Fibroblast of lung (primary cell): ENCODE measurements at regions not wholly inside any gene's neighbourhood (a gene's known extent, or its start where the extent isn't known, plus 50 kb on each side); places are given as distances from the start of the nearest gene placed in this dataset.

Experiments used
- DNase-seq, 2 donors: peaks; one replicate each; pipeline versions ENCODE4 v3.0.0 to v3.0.0-alpha.2; 2010; ENCODE audit warnings: low read depth in 2 of 2
- H2AFZ ChIP-seq: 2 replicates; pipeline ENCODE4 v1.5.1; 2012; ENCODE audit warnings: low read length, control low read depth, inconsistent platforms
- H3K27ac ChIP-seq: 2 replicates; pipeline ENCODE4 v1.5.1; 2011; ENCODE audit warnings: low read length, control low read depth; ENCODE audit not compliant: insufficient read depth
- H3K27me3 ChIP-seq: 2 replicates; pipeline ENCODE4 v1.5.1; 2011; ENCODE audit warnings: mild to moderate bottlenecking, low read length; ENCODE audit not compliant: control insufficient read depth, insufficient read depth
- H3K36me3 ChIP-seq: 2 replicates; pipeline ENCODE4 v1.5.1; 2011; ENCODE audit warnings: low read length; ENCODE audit not compliant: control insufficient read depth, insufficient read depth
- H3K4me1 ChIP-seq: 2 replicates; pipeline ENCODE4 v1.5.1; 2011; ENCODE audit warnings: low read length; ENCODE audit not compliant: control insufficient read depth, insufficient read depth; ENCODE audit errors: extremely low read depth
- H3K4me2 ChIP-seq: 2 replicates; pipeline ENCODE4 v1.5.1; 2011; ENCODE audit warnings: low read length, control low read depth; ENCODE audit not compliant: insufficient read depth; ENCODE audit errors: extremely low read depth
- H3K4me3 ChIP-seq, 4 experiments: fragments of 200-600 bp in 1 of 4; sonication (generic) in 1 of 4; replicated peaks in 1 of 4; 2 replicates each; pipeline ENCODE4 v1.5.1; 2011 to 2016; ENCODE audit warnings: low read length in 4 of 4, low read depth in 3 of 4, mild to moderate bottlenecking in 3 of 4, control low read depth in 2 of 4, inconsistent platforms in 1 of 4, mixed read lengths in 1 of 4; ENCODE audit not compliant: insufficient read depth in 1 of 4; ENCODE audit errors: control extremely low read depth in 1 of 4
- H3K79me2 ChIP-seq: 2 replicates; pipeline ENCODE4 v1.5.1; 2012; ENCODE audit warnings: mild to moderate bottlenecking, low read length, inconsistent platforms; ENCODE audit not compliant: control insufficient read depth, insufficient read depth
- H3K9ac ChIP-seq: 2 replicates; pipeline ENCODE4 v1.5.1; 2011; ENCODE audit warnings: mild to moderate bottlenecking, low read length, control low read depth; ENCODE audit not compliant: insufficient read depth
- H3K9me3 ChIP-seq: 2 replicates; pipeline ENCODE4 v1.5.1; 2012; ENCODE audit warnings: low read depth, low read length; ENCODE audit not compliant: control insufficient read depth, insufficient read depth
- H4K20me1 ChIP-seq: 2 replicates; pipeline ENCODE4 v1.5.1; 2011; ENCODE audit warnings: low read length; ENCODE audit not compliant: control insufficient read depth, insufficient read depth; ENCODE audit errors: extremely low read depth
- CTCF ChIP-seq, 2 donors: IDR thresholded peaks in 1 of 2; conservative IDR thresholded peaks in 1 of 2; 1 replicate in 1 of 2; 2 replicates in 1 of 2; pipeline ENCODE4 v1.5.1; 2011 to 2012; ENCODE audit warnings: low read length in 2 of 2, control low read depth in 1 of 2, inconsistent platforms in 1 of 2, low read depth in 1 of 2, mild to moderate bottlenecking in 1 of 2
- EZH2 ChIP-seq: IDR thresholded peaks from 2 replicates; pipeline ENCODE4 v1.5.1; 2012; ENCODE audit warnings: low read length, control low read depth, mild to moderate bottlenecking; ENCODE audit errors: missing control alignments

- no peak overlapping the region for H3K4me2 ChIP-seq
- H3K9ac ChIP-seq, result no peak overlapping the region
- no peaks in the 10 kb centered on the region for H3K27me3 ChIP-seq
- H3K9me3 ChIP-seq, result no peaks in the 10 kb centered on the region
- no peak overlapping the region for H2AFZ ChIP-seq
- no peaks in the 10 kb centered on the region for H3K36me3 ChIP-seq
- TF ChIP-seq CTCF (conservative IDR thresholded peaks at IDR 0.05 in 1 of 2, IDR thresholded peaks at IDR 0.05 in 1 of 2; ENCODE audit: low read depth in 1 of 2, low read length in 2 of 2), result no peak
- no peak for TF ChIP-seq EZH2
- H3K27ac ChIP-seq, result no peak overlapping the region
- H3K79me2 ChIP-seq, result no peaks in the 10 kb centered on the region
- H3K4me1 ChIP-seq, result no peaks in the 10 kb centered on the region
- DNase-seq, result peak in 1 of 2 donors; percentile 49
- H4K20me1 ChIP-seq, result no peaks in the 10 kb centered on the region
- H3K4me3 ChIP-seq, result no peak overlapping the region
Measured at GRCh38 chr6:66628917-66629316, 921.9 kb upstream of the EYS start.

GRCh38 chr6:66623050-66623449 is 916.0 kb upstream of the EYS start:
- no peak overlapping the region for H3K27ac ChIP-seq
- no peak overlapping the region for H2AFZ ChIP-seq
- H3K4me2 ChIP-seq, result no peak overlapping the region
- TF ChIP-seq CTCF (conservative IDR thresholded peaks at IDR 0.05 in 1 of 2, IDR thresholded peaks at IDR 0.05 in 1 of 2; ENCODE audit: low read depth in 1 of 2, low read length in 2 of 2) (no peak), EZH2 (no peak)
- DNase-seq, result no peak
- no peaks in the 10 kb centered on the region for H3K27me3 ChIP-seq
- no peak overlapping the region for H3K9ac ChIP-seq
- no peaks in the 10 kb centered on the region for H3K9me3 ChIP-seq
- H3K4me1 ChIP-seq, result no peaks in the 10 kb centered on the region
- no peak overlapping the region for H3K4me3 ChIP-seq
- no peaks in the 10 kb centered on the region for H3K79me2 ChIP-seq
- no peaks in the 10 kb centered on the region for H4K20me1 ChIP-seq
- no peaks in the 10 kb centered on the region for H3K36me3 ChIP-seq

- no peak overlapping the region for H2AFZ ChIP-seq
- no peaks in the 10 kb centered on the region for H4K20me1 ChIP-seq
- no peaks in the 10 kb centered on the region for H3K4me1 ChIP-seq
- H3K36me3 ChIP-seq, result no peaks in the 10 kb centered on the region
- no peak overlapping the region for H3K9ac ChIP-seq
- no peak overlapping the region for H3K4me2 ChIP-seq
- H3K79me2 ChIP-seq, result no peaks in the 10 kb centered on the region
- no peak overlapping the region for H3K4me3 ChIP-seq
- DNase-seq, result peak in 1 of 2 donors; percentile 66
- H3K9me3 ChIP-seq, result no peaks in the 10 kb centered on the region
- no peak for TF ChIP-seq CTCF (conservative IDR thresholded peaks at IDR 0.05 in 1 of 2, IDR thresholded peaks at IDR 0.05 in 1 of 2; ENCODE audit: low read depth in 1 of 2, low read length in 2 of 2)
- H3K27ac ChIP-seq, result no peak overlapping the region
- H3K27me3 ChIP-seq, result no peaks in the 10 kb centered on the region
Measured at GRCh38 chr6:66605971-66606370, 898.9 kb upstream of the EYS start.
